ENCODE measurements at regions not wholly inside any gene's neighbourhood (a gene's known extent, or its start where the extent isn't known, plus 50 kb on each side); places are given as distances from the start of the nearest gene placed in this dataset.

DNA sequence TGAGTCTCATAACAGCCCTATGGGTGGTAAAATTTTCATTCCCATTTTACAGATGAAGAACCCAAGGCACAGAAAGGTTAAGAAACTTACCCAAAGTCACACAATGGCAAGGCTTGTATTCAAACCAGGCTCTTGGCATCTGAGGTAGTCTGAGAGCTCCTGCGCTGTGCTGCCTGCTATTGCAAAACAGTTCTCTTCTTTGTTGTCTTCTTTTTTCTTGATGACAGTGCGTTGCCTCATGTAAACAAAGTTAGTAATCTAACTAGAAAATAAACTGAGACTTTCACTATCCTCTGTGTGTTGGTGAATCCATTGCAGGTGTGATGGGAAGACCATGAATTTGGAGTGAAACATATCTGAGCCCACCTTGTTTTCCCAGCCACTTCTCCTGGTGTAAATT is 240.8 kb downstream of the PTEN start:
- Histone ChIP-seq H3K4me1 (ENCODE audit: control insufficient read depth, insufficient read depth, low read length) (no peaks in the 10 kb centered on the region), H3K27me3 (ENCODE audit: control insufficient read depth, insufficient read depth, low read length) (peaks cover 3% of the 10 kb centered on the region; the same call in 1 of the 2 replicates), H3K9me3 (ENCODE audit: control insufficient read depth, insufficient read depth, low read depth, low read length) (no peaks in the 10 kb centered on the region), H3K27ac (ENCODE audit: low read length) (no peak overlapping the region), H3K36me3 (ENCODE audit: control insufficient read depth, insufficient read depth, low read length) (no peaks in the 10 kb centered on the region), H3K4me3 (ENCODE audit: low read depth in 2 of 2, low read length in 2 of 2) (no peak overlapping the region)
- no TSS peak for BruUV-seq (replicated peaks)
- DNase-seq (ENCODE audit: low read depth, low spot score) (no peak), ATAC-seq (no peak)
- TF ChIP-seq, protein P1, sequence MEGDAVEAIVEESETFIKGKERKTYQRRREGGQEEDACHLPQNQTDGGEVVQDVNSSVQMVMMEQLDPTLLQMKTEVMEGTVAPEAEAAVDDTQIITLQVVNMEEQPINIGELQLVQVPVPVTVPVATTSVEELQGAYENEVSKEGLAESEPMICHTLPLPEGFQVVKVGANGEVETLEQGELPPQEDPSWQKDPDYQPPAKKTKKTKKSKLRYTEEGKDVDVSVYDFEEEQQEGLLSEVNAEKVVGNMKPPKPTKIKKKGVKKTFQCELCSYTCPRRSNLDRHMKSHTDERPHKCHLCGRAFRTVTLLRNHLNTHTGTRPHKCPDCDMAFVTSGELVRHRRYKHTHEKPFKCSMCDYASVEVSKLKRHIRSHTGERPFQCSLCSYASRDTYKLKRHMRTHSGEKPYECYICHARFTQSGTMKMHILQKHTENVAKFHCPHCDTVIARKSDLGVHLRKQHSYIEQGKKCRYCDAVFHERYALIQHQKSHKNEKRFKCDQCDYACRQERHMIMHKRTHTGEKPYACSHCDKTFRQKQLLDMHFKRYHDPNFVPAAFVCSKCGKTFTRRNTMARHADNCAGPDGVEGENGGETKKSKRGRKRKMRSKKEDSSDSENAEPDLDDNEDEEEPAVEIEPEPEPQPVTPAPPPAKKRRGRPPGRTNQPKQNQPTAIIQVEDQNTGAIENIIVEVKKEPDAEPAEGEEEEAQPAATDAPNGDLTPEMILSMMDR (IDR thresholded peaks at IDR 0.05) = no peak
- TF ChIP-seq REST (IDR thresholded peaks at IDR 0.05; ENCODE audit: insufficient read depth in 1 of 2, low read depth in 2 of 2, low read length in 1 of 2) (no peak), POLR2AphosphoS5 (IDR thresholded peaks at IDR 0.05; ENCODE audit: low read depth, low read length) (no peak), SIN3A (IDR thresholded peaks at IDR 0.05; ENCODE audit: borderline replicate concordance, insufficient read depth, low read depth, low read length) (no peak), TCF7L2 (IDR thresholded peaks at IDR 0.05; ENCODE audit: low read depth, low read length) (no peak)
- ChIA-PET POLR2A (no interaction called here), CTCF (no interaction called here)
- intact Hi-C loops (cut with micrococcal nuclease; ENCODE audit: unreplicated experiment) (no loop called here), in situ Hi-C loops (cut with HindIII; ENCODE audit: low pct_unique_long_range_greater_than_20kb, low sequenced_read_pairs) (no loop called here)

DNA sequence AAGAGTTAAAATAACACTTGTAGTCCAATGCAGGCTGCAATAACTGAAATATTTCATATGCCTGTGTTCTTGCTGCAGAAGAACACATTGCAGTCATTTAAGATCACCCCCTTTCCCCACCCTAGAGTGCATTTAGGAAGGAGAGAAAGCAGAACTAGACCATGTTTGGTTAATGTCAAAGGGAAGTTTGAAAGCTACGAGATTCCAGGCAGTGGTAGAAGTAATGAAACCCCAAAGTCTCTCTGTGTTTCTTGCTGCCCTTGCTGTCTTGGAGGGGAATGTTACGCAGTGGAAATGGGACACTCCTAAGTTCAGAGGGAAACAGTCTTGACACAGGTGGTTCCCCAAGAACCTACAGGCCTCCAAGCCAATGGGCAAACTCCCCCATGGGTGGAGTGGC is 242.9 kb downstream of the PTEN start:
- ChIA-PET POLR2A (no interaction called here), CTCF (no interaction called here)
- H3K36me3 ChIP-seq (ENCODE audit: control insufficient read depth, insufficient read depth, low read length) = no peaks in the 10 kb centered on the region
- DNase-seq (ENCODE audit: low read depth, low spot score) (no peak), ATAC-seq (no peak)
- H3K27me3 ChIP-seq (ENCODE audit: control insufficient read depth, insufficient read depth, low read length) = no peaks in the 10 kb centered on the region
- intact Hi-C loops (cut with micrococcal nuclease; ENCODE audit: unreplicated experiment) (no loop called here), in situ Hi-C loops (cut with HindIII; ENCODE audit: low pct_unique_long_range_greater_than_20kb, low sequenced_read_pairs) (no loop called here)
- no peaks in the 10 kb centered on the region for H3K9me3 ChIP-seq (ENCODE audit: control insufficient read depth, insufficient read depth, low read depth, low read length)
- H3K4me3 ChIP-seq (ENCODE audit: low read depth in 2 of 2, low read length in 2 of 2) = no peak overlapping the region
- no peak overlapping the region for H3K27ac ChIP-seq (ENCODE audit: low read length)
- no peaks in the 10 kb centered on the region for H3K4me1 ChIP-seq (ENCODE audit: control insufficient read depth, insufficient read depth, low read length)
- TF ChIP-seq, protein P1 (IDR thresholded peaks at IDR 0.05) = no peak
- TF ChIP-seq TCF7L2 (IDR thresholded peaks at IDR 0.05; ENCODE audit: low read depth, low read length) (no peak), POLR2AphosphoS5 (IDR thresholded peaks at IDR 0.05; ENCODE audit: low read depth, low read length) (no peak), SIN3A (IDR thresholded peaks at IDR 0.05; ENCODE audit: borderline replicate concordance, insufficient read depth, low read depth, low read length) (no peak), REST (IDR thresholded peaks at IDR 0.05; ENCODE audit: insufficient read depth in 1 of 2, low read depth in 2 of 2, low read length in 1 of 2) (no peak)
- no TSS peak for BruUV-seq (replicated peaks)

All from Panc1 (cell line).